IPS-18a (cell line): ENCODE measurements at regions not wholly inside any gene's neighbourhood (a gene's known extent, or its start where the extent isn't known, plus 50 kb on each side); places are given as distances from the start of the nearest gene placed in this dataset.
"Not testable (repeated sequence)": the region's sequence is repeated elsewhere in the genome, so short reads cannot be mapped to it uniquely, and the experiment has no call there.

Experiments used
- H3K27ac ChIP-seq: one replicate; pipeline ENCODE4 v1.5.1; 2013; ENCODE audit warnings: low read length
- H3K27me3 ChIP-seq: one replicate; pipeline ENCODE4 v1.6.1; 2013; ENCODE audit warnings: mild to moderate bottlenecking, low read length; ENCODE audit not compliant: control insufficient read depth, insufficient read depth
- H3K36me3 ChIP-seq: one replicate; pipeline ENCODE4 v1.6.1; 2013; ENCODE audit warnings: low read depth, low read length; ENCODE audit not compliant: control insufficient read depth
- H3K4me1 ChIP-seq: one replicate; pipeline ENCODE4 v1.6.1; 2013; ENCODE audit warnings: low read depth, low read length; ENCODE audit not compliant: control insufficient read depth
- H3K4me3 ChIP-seq: one replicate; pipeline ENCODE4 v1.5.1; 2013; ENCODE audit warnings: low read length
- H3K9ac ChIP-seq: one replicate; pipeline ENCODE4 v1.6.1; 2013; ENCODE audit warnings: mild to moderate bottlenecking, low read length, moderate library complexity
- H3K9me3 ChIP-seq: one replicate; pipeline ENCODE4 v1.6.1; 2013; ENCODE audit warnings: low read depth, low read length; ENCODE audit not compliant: control insufficient read depth

- no peak overlapping the region for H3K9ac ChIP-seq
- H3K36me3 ChIP-seq = no peaks in the 10 kb centered on the region
- no peaks in the 10 kb centered on the region for H3K4me1 ChIP-seq
- no peak overlapping the region for H3K4me3 ChIP-seq
- no peaks in the 10 kb centered on the region for H3K27me3 ChIP-seq
- H3K9me3 ChIP-seq = no peaks in the 10 kb centered on the region
- H3K27ac ChIP-seq = no peak overlapping the region
Observed at GRCh38 chr5:106415541-106415940, 1255.2 kb downstream of the EFNA5 start.

DNA sequence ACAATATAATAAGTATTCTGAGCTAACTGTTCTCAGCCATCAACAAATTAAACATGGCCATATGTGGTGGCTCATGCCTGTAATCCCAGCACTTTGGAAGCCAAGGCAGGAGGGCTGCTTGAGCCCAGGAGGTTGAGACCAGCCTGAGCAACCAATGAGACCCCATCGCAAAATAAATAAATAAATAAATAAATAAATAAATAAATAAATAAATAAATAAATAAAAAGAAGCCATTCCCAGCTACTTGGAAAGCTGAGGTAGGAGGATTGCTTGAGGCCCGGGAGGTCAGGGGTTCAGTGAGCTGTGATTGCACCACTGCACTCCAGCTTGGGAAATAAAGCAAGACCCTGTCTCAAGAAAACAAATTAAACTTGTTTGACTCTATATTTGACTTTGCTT, 1256.4 kb downstream of the EFNA5 start:
- no peak overlapping the region for H3K27ac ChIP-seq
- H3K9me3 ChIP-seq = no peaks in the 10 kb centered on the region

GRCh38 chr5:106412606-106413005, 1258.1 kb downstream of the EFNA5 start:
- Histone ChIP-seq H3K27ac (no peak overlapping the region), H3K4me1 (no peaks in the 10 kb centered on the region), H3K4me3 (no peak overlapping the region), H3K27me3 (no peaks in the 10 kb centered on the region), H3K9ac (no peak overlapping the region), H3K9me3 (no peaks in the 10 kb centered on the region), H3K36me3 (no peaks in the 10 kb centered on the region)

More for the DNA sequence above, 1256.4 kb downstream of the EFNA5 start:
- Histone ChIP-seq H3K27me3 (no peaks in the 10 kb centered on the region), H3K4me3 (no peak overlapping the region), H3K4me1 (no peaks in the 10 kb centered on the region), H3K36me3 (no peaks in the 10 kb centered on the region), H3K9ac (no peak overlapping the region)

GRCh38 chr5:106408570-106408969, 1262.2 kb downstream of the EFNA5 start:
- H3K4me3 ChIP-seq = no peak overlapping the region
- no peak overlapping the region for H3K27ac ChIP-seq
- H3K9ac ChIP-seq = no peak overlapping the region
- H3K27me3 ChIP-seq = no peaks in the 10 kb centered on the region
- no peaks in the 10 kb centered on the region for H3K36me3 ChIP-seq
- H3K4me1 ChIP-seq = no peaks in the 10 kb centered on the region
- H3K9me3 ChIP-seq = no peaks in the 10 kb centered on the region

DNA sequence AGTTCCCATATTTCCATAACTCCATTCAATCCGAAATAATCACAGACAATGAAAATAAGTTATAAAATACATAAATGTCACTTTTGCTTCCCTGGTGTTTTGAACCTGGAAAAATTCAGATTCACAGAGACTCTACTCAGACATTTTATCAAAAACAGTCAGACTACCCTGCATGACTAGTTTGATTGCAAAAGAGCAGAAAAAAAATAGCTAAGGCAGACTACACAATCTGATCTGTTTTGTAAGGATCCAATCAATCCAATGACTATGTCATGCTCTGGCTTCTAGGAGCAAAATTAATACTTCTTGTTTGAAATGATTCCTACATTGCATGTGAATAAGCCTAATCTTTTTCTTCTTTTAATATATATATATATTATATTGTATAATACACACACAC, 1262.6 kb downstream of the EFNA5 start:
- no peak overlapping the region for H3K27ac ChIP-seq
- no peak overlapping the region for H3K4me3 ChIP-seq
- H3K4me1 ChIP-seq = no peaks in the 10 kb centered on the region
- H3K9me3 ChIP-seq = no peaks in the 10 kb centered on the region
- H3K36me3 ChIP-seq = no peaks in the 10 kb centered on the region
- no peaks in the 10 kb centered on the region for H3K27me3 ChIP-seq
- H3K9ac ChIP-seq = no peak overlapping the region

DNA sequence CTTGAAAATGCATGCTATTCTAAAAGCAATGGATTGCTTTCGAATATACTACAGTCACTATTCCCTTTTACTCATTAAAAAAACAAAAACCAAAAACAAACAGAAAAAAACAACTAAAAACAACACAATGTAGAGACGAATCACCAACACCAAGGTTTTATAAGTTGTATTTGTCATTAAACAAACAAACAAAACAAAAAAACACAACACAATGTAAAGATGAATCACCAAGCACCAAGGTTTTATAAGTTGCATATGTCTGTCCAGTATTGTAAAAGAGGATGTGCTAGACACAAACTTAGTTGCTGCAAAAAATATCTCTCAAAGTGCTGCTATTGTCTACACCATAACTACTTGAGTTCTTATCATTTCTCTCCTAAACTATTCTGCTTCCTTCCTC, 1269.2 kb downstream of the EFNA5 start:
- no peak overlapping the region for H3K27ac ChIP-seq
- no peaks in the 10 kb centered on the region for H3K36me3 ChIP-seq
- H3K9me3 ChIP-seq = no peaks in the 10 kb centered on the region
- H3K27me3 ChIP-seq = no peaks in the 10 kb centered on the region
- no peaks in the 10 kb centered on the region for H3K4me1 ChIP-seq
- H3K4me3 ChIP-seq = no peak overlapping the region
- no peak overlapping the region for H3K9ac ChIP-seq

DNA sequence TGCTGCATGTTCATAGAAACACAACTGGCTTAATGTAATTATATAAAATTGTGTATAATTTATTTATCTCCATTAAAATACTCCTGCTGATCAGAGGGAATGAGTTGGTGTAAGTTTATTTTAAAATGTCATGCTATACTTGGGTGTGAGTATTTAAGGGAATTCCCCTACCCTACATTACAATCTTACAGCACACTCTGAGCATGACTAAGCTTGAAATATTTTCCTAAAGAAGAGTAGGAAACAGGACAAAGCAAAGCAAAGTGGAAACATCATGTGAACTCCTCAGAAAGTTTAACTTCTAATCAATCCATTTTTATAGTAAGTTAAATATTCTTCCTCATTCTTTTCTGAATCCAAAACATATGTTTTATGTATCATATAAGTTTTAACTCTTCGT, 1271.3 kb downstream of the EFNA5 start:
- Histone ChIP-seq H3K4me1 (no peaks in the 10 kb centered on the region), H3K9me3 (no peaks in the 10 kb centered on the region), H3K9ac (no peak overlapping the region), H3K27me3 (no peaks in the 10 kb centered on the region), H3K36me3 (no peaks in the 10 kb centered on the region), H3K4me3 (no peak overlapping the region), H3K27ac (no peak overlapping the region)

- H3K27me3 ChIP-seq = no peaks in the 10 kb centered on the region
- H3K27ac ChIP-seq = no peak overlapping the region
- no peak overlapping the region for H3K9ac ChIP-seq
- no peaks in the 10 kb centered on the region for H3K4me1 ChIP-seq
- no peaks in the 10 kb centered on the region for H3K36me3 ChIP-seq
- no peak overlapping the region for H3K4me3 ChIP-seq
- H3K9me3 ChIP-seq = no peaks in the 10 kb centered on the region
Observed at GRCh38 chr5:106397700-106398099, 1273.0 kb downstream of the EFNA5 start.

GRCh38 chr5:106393276-106393675, 1277.5 kb downstream of the EFNA5 start:
- H3K36me3 ChIP-seq = no peaks in the 10 kb centered on the region
- H3K9me3 ChIP-seq = no peaks in the 10 kb centered on the region
- no peak overlapping the region for H3K9ac ChIP-seq
- no peak overlapping the region for H3K4me3 ChIP-seq
- H3K27me3 ChIP-seq = no peaks in the 10 kb centered on the region
- no peak overlapping the region for H3K27ac ChIP-seq
- no peaks in the 10 kb centered on the region for H3K4me1 ChIP-seq

DNA sequence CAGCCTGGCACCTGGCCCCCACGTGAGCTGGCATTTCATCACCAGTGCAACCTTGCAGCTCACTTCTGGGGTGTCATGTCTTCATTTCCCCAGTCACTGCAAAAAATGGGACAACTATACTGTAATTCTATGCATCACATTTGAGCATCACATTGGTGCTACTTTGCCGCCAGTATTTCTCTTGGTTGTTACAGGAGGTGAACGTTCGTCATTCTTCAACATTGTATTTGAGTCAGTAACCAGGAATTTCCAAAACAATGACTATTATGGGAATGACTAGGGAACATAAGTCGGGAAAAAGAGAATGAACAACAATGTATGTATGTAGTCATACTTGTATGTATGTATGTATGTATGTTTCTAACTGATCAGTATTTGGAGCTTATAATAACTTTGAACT, 1278.0 kb downstream of the EFNA5 start:
- Histone ChIP-seq H3K4me3 (no peak overlapping the region), H3K36me3 (no peaks in the 10 kb centered on the region), H3K27me3 (no peaks in the 10 kb centered on the region), H3K9ac (no peak overlapping the region), H3K27ac (no peak overlapping the region), H3K4me1 (no peaks in the 10 kb centered on the region), H3K9me3 (no peaks in the 10 kb centered on the region)

DNA sequence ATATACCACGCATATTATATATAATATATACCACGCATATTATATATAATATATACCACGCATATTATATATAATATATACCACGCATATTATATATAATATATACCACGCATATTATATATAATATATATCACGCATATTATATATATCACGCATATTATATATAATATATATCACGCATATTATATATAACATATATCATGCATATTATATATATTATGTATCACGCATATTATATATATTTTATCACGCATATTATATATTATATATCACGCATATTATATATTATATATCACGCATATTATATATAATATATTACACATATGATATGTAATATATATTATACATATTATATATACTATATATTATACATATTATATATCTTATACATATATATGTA, 1283.0 kb downstream of the EFNA5 start:
- not testable (repeated sequence) for H3K4me1 ChIP-seq, H3K4me3 ChIP-seq, H3K9ac ChIP-seq, H3K27me3 ChIP-seq, H3K9me3 ChIP-seq, H3K36me3 ChIP-seq, H3K27ac ChIP-seq

DNA sequence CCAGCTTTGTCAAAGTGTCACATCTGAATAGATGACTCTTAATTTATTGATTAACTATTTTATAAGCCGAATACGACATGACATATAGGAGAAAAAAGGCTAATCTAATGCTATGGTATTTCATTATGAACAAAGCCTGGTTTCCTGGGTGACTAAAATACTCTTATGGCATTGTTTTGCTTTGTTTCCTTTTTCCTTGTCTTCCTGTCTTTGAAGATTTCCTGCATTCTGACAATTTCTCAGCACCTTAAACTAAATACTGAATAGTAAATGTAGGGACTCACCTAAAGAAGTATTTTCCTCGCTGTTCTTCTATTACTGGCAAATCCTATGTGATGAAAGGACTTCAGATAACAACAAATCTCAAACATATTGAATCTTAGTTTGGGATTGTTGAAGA, 1284.5 kb downstream of the EFNA5 start:
- Histone ChIP-seq H3K4me1 (peaks cover 4% of the 10 kb centered on the region), H3K9ac (no peak overlapping the region), H3K27ac (no peak overlapping the region), H3K27me3 (no peaks in the 10 kb centered on the region), H3K4me3 (no peak overlapping the region), H3K36me3 (no peaks in the 10 kb centered on the region), H3K9me3 (no peaks in the 10 kb centered on the region)
